H1 (cell line): ENCODE measurements at regions not wholly inside any gene's neighbourhood (a gene's known extent, or its start where the extent isn't known, plus 50 kb on each side); places are given as distances from the start of the nearest gene placed in this dataset.

Experiments used
- ATF3 ChIP-seq: IDR thresholded peaks from 2 replicates; pipeline ENCODE4 v1.6.1; 2011; ENCODE audit warnings: low read depth, mild to moderate bottlenecking, low read length; ENCODE audit not compliant: insufficient read depth
- BRCA1 ChIP-seq: IDR thresholded peaks from 2 replicates; pipeline ENCODE4 v1.6.1; 2012; ENCODE audit warnings: low read depth, low read length, improper control_type of control experiment
- CTCF ChIP-seq, 3 experiments: IDR thresholded peaks; 1 replicate in 2 of 3; 2 replicates in 1 of 3; pipeline versions ENCODE4 v1.5.1 to v1.6.1; 2011; ENCODE audit warnings: low read length in 3 of 3, mild to moderate bottlenecking in 3 of 3, inconsistent platforms in 2 of 3, low read depth in 1 of 3, moderate library complexity in 1 of 3; ENCODE audit not compliant: insufficient read depth in 1 of 3; ENCODE audit errors: control extremely low read depth in 1 of 3
- JUND ChIP-seq: IDR thresholded peaks from 2 replicates; pipeline ENCODE4 v1.6.1; 2011; ENCODE audit warnings: mild to moderate bottlenecking, improper control_type of control experiment, low read length
- KDM1A ChIP-seq: fragments of 200-600, 300-600 bp; sonication (generic); IDR thresholded peaks from 2 replicates; pipeline ENCODE4 v1.7.1; 2016; ENCODE audit warnings: mild to moderate bottlenecking, low read length, borderline replicate concordance
- POLR2A ChIP-seq, 2 experiments: IDR thresholded peaks; 1 replicate in 1 of 2; 2 replicates in 1 of 2; pipeline ENCODE4 v1.6.1; 2011; ENCODE audit warnings: low read depth in 2 of 2, low read length in 2 of 2, mild to moderate bottlenecking in 2 of 2; ENCODE audit errors: control extremely low read depth in 1 of 2
- RFX5 ChIP-seq: IDR thresholded peaks from 2 replicates; pipeline ENCODE4 v1.6.1; 2011; ENCODE audit warnings: low read depth, low read length, improper control_type of control experiment, borderline replicate concordance
- TAF1 ChIP-seq: IDR thresholded peaks from 2 replicates; pipeline ENCODE4 v1.6.1; 2011; ENCODE audit warnings: mild to moderate bottlenecking, low read depth, low read length

GRCh38 chr13:34246511-34246910 lies 428.6 kb downstream of the RFC3 start:
- no peak for TF ChIP-seq CTCF (IDR thresholded peaks at IDR 0.05; ENCODE audit: control extremely low read depth in 1 of 3, insufficient read depth in 1 of 3, low read depth in 1 of 3, low read length in 3 of 3)
- TF ChIP-seq KDM1A: no peak
- TF ChIP-seq TAF1: no peak
- TF ChIP-seq ATF3: no peak
- TF ChIP-seq BRCA1: no peak
- no peak for TF ChIP-seq JUND
- no peak for TF ChIP-seq RFX5
- no peak for TF ChIP-seq POLR2A (IDR thresholded peaks at IDR 0.05; ENCODE audit: control extremely low read depth in 1 of 2, low read depth in 2 of 2, low read length in 2 of 2)
